ENCODE measurements at regions not wholly inside any gene's neighbourhood (a gene's known extent, or its start where the extent isn't known, plus 50 kb on each side); places are given as distances from the start of the nearest gene placed in this dataset.
"Not testable (repeated sequence)": the region's sequence is repeated elsewhere in the genome, so short reads cannot be mapped to it uniquely, and the experiment has no call there.

GRCh38 chr1:149390931-149391330 is 83.9 kb upstream of the NBPF19 start:
- not testable (repeated sequence) for TF ChIP-seq CTCF (IDR thresholded peaks at IDR 0.05; ENCODE audit: control extremely low read depth in 1 of 3, insufficient read depth in 1 of 3, low read depth in 1 of 3, low read length in 3 of 3); RAD21 (IDR thresholded peaks at IDR 0.05 in 1 of 2, conservative IDR thresholded peaks at IDR 0.05 in 1 of 2; ENCODE audit: low read depth in 2 of 2, low read length in 2 of 2); POLR2A (IDR thresholded peaks at IDR 0.05; ENCODE audit: control extremely low read depth in 1 of 2, low read depth in 2 of 2, low read length in 2 of 2); USF2 (IDR thresholded peaks at IDR 0.05; ENCODE audit: low read length); MAFK (IDR thresholded peaks at IDR 0.05; ENCODE audit: low read depth, low read length)
